ENCODE measurements at regions not wholly inside any gene's neighbourhood (a gene's known extent, or its start where the extent isn't known, plus 50 kb on each side); places are given as distances from the start of the nearest gene placed in this dataset.
"Not testable (repeated sequence)": the region's sequence is repeated elsewhere in the genome, so short reads cannot be mapped to it uniquely, and the experiment has no call there.

DNA sequence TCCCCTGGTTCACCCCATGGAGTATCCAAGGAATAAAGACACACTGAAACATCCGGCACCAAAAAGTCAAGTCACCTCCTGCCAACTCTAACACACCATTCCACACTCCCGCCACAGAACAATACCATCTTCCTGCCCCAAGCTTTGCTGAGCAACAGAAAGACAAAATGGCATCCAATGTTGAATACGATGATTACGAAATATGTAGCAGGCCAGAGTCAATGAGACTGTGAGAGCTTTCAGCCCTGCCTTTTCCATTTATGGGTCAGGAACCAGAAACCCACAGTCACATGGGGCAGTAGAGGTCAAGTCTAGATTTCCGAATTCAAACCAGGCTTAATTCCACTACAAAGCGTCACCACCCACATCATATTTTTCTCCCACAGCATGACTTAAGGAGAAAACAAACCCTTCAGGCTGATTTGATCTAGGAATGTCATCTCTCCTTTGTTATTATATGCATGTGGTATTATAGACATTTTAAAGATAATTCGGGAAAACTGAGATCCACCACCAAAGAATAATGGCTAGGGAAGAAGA is 249.8 kb downstream of the SETD4 start:
- DNase-seq (ENCODE audit: low read depth in 2 of 3, low spot score in 2 of 3): no peak

DNA sequence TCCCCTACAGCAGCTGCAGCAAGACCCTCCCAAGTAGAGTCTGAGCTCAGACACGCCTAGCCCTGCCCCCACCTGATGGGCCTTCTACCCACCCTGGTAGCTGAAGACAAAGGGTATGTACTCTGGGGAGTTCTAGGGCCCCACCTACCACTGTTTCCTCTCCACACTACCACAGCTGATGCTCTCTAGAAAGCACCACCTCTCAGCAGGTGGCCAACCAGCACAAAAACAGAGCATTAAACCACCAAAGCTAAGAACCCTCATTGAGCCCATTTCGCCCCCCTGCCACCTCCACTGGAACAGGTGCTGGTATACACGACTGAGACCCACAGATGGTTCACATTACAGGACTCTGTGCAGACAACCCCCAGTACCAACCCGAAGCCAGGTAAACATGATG is 258.9 kb downstream of the SETD4 start:
- DNase-seq (ENCODE audit: low read depth in 2 of 3, low spot score in 2 of 3): no peak

DNA sequence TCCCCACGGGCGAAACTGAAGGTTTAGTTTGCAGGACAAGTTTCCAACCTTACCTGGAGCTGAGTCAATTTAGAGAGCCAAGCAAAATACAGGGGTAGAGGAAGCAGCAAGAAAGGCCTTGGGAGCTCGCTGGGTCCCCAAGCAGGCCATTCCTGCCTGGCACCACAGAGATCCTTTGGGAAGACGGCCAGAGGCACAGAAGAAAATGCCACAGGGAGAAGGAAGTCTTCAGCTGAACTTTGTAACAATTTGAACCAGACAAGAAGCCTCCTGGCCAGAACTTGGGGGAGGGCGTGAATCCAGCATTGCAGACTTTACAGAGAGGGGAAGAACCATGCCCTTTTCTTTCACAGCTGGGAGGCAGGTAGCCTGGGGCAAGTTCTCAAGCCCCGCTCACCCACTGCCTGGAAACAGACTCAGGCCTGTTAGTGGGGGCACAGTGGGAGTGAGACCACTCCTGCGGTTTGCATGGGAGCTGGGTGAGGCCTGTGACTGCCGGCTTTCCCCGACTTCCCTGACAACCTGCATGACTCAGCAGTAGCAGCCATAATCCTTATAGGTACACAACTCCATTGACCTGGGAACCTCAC is 259.4 kb downstream of the SETD4 start:
- not testable (repeated sequence) for DNase-seq (ENCODE audit: low read depth in 2 of 3, low spot score in 2 of 3)

DNA sequence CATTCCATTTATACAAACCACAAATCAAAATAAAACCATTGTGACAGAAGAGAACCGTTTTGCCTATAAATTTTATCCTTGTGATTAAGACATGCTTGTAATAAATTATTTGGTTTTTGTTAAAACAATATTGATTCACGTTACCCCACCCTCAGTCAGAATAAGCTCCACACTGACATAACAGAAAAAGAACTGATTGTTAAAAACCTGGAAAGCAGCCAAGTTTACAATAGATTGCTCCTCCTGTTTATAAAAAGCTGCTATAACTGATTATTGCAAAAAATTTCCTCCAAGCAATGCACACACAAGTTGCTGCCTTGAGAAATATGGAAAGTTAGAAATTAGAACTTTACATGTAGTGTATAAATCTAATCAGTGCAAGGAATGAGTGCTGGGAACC is 263.5 kb downstream of the SETD4 start:
- DNase-seq (ENCODE audit: low read depth in 2 of 3, low spot score in 2 of 3): no peak

DNA sequence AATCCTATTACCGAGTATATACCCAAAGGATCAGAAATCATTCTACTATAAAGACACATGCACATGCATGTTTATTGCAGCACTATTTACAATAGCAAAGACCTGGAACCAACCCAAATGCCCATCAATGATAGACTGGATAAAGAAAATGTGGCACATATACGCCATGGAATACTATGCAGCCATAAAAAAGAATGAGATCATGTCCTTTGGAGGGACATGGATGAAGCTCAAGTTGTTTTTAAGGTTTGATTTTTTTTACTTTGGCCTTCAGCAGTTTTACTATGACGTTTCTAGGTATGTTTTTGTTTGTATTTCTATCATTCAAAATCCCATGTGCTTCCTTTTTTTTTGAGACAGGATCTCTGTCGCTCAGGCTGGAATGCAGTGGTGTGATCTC is 265.8 kb downstream of the SETD4 start:
- DNase-seq (ENCODE audit: low read depth in 2 of 3, low spot score in 2 of 3): not testable (repeated sequence)

DNA sequence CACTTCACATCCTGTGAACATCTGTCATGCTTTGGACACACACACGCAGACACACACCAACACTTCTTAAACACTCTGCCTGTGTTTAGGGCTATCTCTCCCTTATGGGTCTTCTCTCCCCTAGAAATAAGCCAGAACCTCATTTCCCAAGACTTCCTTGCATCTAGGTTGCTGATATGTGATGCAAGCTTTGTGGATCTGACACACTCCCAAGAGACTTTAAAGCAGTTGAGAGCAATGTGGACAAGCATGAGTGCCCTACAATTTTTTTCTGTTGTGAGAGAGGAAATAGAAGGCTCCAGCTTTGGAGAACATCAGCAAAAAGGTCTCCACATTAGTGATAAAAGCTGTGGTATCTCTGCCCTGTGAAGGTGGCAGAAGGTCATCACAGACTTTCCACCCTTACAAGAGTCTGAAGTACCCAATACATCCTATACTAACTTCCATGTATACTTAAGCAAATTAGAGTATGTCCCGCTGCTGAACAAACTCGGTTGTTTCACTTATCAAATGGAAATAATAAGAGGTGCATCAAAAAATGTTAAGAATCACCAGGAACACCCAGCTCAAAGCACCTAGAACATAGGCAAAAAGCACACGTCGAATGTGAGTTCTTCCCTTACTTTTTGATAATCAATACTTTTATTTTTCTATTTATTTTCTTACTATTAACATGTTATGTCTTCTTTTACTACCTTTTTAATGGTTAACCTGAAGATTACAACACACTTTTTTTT is 267.6 kb downstream of the SETD4 start:
- no peak for DNase-seq (ENCODE audit: low read depth in 2 of 3, low spot score in 2 of 3)

DNA sequence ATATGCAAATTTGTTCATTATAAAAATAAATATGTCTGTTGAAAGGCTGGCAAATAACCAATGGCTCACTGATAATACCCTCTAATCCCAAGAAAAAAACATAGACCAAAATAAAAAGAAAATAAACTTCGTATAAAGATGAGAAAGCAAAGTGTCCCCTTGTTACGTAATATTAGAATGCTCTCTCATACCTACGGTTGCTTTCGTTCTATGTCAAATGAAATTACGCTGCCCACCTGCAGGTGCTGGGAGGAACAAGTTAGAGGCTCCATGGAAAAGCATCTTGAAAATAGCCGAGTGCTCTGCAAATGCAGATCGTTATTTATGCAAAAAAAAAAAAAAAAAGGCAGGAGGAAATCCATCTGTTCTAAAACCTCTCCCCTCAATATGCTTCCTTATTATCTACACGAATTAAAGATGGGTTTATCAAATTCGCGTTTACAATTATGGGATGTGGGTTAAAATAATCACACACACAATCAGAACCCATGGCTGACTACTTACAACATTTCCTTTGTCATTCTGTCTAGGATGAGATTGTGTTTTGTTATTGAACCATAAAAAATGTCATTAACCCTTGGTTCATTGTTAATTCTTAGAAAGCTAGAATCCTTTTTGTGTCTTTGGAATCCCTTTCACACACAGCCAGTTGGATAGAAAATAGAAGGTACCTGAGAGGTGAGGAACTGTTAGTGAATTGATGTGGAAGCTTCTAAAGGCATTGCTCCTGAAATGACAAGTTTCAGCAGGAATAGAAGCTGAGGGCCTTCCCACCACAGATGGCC is 268.6 kb downstream of the SETD4 start:
- DNase-seq (ENCODE audit: low read depth in 2 of 3, low spot score in 2 of 3): no peak

DNA sequence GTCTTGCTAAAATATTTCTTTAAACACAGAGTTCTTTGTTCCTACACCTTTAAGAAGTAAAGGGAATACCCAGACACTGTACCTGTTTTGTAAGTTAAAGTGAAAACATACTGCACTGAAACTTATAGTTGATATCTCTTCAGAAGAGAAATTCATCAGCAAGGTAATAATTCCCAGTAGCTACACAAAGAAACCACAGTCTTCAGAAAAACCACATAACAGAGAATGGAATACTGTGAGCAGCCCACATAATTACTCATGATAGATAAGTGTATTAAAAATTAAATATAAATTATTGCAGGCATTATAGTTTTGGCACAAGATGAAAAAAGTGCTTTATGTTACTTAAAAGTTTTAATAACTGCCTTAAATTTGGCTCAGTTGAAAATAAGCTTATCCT is 276.6 kb downstream of the SETD4 start:
- DNase-seq (ENCODE audit: low read depth in 2 of 3, low spot score in 2 of 3): no peak

DNA sequence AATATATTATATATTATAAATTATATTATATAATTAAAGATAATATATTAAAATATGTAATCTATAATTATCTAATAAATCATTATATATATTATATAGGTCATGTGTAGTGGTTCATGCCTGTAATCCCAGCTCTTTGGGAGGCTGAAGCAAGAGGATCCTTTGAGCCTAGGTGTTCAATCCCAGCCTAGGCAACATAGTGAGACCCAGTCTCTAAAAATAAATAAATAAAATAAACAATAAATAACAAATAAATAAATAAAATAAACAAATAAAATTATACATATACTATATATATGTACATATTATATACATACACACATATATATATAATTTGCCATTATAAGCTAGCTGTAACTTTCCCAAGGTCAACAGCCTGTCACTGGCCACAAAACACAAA is 277.7 kb downstream of the SETD4 start:
- no peak for DNase-seq (ENCODE audit: low read depth in 2 of 3, low spot score in 2 of 3)

DNA sequence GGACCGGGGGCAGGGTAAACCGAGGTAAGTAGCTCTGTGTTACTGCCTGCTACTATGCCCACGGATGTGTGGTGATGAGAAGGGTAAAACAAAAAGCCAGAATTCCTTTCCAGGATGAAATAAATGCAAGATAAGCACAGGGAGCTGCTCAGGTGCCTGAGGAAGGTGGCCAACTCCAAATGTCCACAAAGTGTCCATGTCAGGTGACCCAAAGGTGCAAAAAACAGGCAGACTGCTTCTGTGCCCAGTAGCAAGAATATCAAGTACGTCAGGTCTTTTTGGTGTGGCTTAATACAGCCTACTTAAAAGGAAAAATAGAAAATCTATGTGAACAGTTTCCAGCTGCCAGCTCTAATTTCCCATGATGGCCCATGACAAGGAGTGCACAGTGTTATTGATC is 279.3 kb downstream of the SETD4 start:
- no peak for DNase-seq (ENCODE audit: low read depth in 2 of 3, low spot score in 2 of 3)

DNA sequence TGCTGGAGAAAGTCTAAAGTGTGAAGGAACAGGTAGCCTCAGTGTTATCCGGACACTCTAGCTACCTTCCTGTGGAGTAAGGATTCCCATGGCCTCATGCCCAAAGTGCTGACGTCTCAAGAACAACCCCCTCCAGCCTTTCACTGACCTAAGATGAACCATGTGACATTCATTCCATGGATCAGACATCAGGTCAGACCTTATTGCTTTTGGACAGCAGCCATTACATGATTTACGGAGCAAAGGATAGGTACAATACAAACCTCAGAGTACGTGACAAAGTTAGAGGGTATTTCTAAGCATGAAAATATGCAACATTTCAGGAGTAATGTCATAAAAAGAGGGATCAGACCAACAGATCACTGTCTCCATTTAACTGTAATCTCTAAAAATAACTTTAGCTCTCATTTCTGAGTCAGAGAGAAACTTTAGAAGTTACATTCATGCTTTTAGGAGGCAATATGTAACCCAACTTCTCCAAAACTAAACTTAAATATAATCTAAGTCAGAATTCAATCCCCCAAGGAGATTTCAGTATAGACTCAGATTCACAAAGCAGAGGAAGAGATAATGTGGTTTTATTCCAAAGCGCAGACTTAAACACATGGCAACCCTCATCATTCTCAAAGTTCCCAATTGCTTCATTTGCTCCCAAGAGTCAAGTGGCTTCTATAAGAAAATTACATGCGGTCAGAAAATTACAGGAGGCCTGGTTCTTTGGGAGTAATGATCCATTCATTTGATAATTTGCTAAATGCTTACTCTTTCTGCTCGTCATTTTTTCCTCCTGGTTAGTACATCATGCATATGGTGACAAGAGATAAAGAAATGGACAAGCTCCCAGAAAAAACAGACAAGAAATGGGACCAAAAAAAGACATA is 280.4 kb downstream of the SETD4 start:
- no peak for DNase-seq (ENCODE audit: low read depth in 2 of 3, low spot score in 2 of 3)

DNA sequence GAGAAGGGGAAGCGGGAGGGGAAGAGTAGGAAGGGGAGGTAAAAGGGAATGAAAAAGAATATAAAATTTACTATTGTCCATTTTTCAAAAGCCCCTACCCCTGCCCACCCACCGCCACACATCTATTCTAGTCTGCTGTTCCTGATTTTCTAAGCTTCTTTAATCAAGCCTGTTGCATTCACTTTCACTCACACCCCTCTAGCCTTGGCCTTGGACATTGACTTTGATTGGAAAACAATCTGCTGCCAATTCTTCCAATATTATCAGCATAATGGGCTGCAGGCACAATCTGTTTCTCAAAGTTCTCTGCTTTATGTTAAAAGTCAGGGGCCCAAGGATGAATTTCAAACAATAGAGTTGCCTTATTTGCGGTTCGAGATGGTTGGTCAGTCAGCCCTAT is 281.2 kb downstream of the SETD4 start:
- no peak for DNase-seq (ENCODE audit: low read depth in 2 of 3, low spot score in 2 of 3)

DNA sequence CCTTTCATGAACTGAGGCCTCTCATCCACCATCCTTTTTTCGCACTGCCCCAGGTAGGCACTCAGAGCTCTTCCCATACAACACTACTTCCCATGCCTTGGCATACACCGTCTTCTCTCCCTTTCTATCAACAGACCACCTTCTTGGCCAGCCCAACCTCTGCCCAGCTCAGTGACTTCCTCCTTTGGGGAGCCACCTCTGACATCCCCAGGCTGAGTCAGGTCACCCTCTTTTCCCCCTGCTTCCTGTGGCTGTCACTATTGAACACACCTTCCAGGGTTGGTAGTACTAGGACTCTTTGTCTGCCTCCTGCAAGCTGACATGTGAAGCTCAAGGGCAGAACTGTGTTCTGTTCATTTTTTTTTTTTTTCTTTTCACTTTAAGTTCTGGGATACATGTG is 283.2 kb downstream of the SETD4 start:
- DNase-seq (ENCODE audit: low read depth in 2 of 3, low spot score in 2 of 3): no peak

DNA sequence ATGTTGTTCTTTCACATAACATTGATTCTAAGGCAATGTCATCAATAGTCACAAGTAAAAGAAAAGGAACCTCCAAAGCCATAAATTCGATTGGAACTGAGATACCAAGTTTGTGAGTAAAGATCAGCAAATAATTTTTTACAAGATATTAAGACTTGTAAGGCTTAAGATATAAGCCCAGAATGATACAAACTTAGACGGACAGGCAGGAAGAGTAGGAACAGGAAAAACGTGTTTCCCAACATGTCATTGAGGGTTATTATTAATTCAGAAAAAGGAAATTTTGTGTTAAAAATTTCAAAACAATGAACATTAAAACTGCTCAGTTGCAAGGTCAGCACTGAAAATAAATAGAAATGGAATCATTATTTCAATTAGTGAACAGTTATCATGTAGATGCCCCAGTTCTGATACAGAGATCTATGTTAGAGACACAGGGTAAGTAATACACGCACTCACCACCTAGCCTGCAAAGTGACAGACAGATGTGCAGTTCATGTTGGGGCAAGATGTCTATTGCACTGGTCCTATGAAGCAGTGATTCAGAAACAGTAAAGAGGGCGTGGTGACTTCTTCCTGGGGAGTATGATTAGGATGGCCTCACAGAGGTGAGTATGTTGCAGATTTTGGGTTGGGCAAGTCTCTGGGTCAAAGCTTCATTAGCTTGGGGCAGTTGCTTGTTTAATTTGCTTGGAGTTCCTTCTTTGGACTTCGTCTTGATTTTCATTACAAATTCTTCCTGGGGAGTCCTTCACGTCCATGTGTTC is 284.4 kb downstream of the SETD4 start:
- DNase-seq (ENCODE audit: low read depth in 2 of 3, low spot score in 2 of 3): no peak

DNA sequence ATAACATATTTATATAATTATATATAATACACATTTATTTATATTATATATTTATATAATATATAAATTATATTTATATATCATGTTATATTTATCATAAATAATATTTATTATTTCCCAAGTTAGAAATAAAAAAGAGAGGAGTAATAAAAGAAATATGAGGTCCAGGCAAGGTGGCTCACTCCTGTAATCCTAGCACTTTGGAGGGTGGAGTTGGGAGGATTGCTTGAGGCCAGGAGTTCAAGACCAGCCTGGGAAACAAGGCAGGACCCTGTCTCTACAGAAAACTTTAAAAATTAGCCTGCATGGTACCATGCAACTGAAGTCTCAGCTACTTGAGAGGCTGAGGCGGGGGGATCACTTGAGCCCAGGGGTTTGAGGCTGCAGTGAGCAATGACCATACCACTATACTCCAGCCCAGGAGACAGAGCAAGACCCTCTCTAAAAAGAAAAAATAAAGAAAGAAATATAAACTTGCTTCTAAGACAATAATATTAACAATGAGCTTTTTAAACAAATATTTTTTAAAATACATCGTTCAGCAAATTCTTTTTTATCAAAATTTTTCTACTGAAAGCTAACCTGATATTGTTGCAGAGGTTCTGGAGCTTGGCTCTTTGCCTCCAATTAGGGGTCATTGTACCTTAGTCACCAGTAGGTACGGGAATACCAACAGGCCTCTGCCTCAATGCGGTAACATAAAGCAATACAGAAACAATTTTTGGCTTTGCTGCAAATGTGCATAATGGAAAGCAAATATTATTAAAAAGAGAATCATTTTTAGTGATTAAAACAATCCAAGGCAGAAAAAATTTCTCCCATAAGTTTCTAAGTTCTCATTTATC is 290.0 kb downstream of the SETD4 start:
- DNase-seq (ENCODE audit: low read depth in 2 of 3, low spot score in 2 of 3): no peak

DNA sequence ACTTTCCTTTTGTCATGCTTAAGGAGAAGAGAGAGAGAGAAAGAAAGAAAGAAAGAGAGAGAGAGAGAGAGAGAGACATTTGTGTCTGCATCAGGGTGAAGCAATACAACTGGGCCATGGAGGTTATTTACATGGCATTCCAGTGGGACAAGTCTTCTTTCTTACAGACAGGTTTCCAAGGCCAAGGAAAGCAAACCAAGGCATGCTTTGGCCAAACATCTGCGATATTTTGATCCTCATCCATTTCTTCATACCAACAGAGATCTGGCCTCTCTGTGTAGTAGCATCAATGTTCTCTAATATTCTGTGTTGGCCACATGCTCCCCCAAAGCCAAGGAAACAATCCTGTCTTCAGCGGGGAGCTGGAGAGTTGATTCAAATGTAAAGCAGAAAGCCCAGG is 292.1 kb downstream of the SETD4 start:
- DNase-seq (ENCODE audit: low read depth in 2 of 3, low spot score in 2 of 3): no peak

DNA sequence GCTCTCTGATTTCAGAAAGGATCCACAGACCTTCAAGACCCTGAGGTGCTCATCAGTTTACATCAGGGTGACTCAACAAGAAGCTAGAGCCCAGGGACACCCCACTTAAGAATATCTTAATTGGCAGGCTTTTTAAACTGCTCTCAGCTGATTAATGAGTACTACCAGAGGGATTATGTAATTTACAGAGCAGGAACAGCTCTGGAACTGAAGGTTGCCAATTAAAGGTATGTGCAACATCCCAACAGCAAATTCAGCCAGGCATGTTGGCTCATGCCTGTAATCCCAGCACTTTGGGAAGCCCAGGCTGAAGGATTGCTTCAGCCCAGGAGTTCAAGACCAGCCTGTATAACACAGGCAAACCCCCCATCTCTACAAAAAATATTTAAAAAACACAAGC is 295.7 kb downstream of the SETD4 start:
- no peak for DNase-seq (ENCODE audit: low read depth in 2 of 3, low spot score in 2 of 3)

DNA sequence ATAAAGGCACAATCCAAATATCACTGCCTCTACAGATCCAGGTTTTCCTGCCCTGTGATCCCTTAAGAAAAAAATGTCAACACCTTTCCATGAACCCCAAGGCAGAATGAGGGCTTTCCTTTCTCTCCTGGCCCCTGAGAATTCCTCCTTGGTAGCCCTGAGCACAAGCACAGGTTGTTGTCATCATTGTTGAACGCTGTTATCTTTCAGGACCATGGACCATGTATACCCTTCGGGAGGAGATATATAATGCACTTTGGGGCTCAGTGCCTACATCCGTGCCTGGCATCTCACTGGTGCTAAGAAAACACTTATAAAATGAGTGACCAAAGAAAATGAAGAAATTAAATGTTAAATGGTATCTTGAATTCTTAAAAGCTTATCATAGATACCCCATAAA is 296.2 kb downstream of the SETD4 start:
- DNase-seq (ENCODE audit: low read depth in 2 of 3, low spot score in 2 of 3): no peak

DNA sequence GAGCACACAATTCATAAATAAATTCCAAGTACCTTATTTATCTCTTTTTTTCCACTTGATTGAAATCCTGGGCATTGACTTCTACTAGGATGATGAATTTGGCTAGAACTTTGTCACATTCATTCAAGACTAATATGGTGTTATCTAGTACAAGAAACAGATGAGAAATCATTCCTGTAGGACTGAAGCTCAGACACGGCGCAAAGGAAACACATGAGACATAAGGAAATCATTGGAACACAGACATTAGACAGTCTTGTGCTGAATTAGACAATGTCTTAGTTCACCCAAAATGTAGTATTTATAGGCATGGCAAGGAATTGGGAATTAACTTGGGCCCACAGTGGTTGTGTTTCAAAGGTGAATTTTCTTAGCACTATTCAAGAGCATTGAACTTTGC is 305.7 kb downstream of the SETD4 start:
- no peak for DNase-seq (ENCODE audit: low read depth in 2 of 3, low spot score in 2 of 3)

DNA sequence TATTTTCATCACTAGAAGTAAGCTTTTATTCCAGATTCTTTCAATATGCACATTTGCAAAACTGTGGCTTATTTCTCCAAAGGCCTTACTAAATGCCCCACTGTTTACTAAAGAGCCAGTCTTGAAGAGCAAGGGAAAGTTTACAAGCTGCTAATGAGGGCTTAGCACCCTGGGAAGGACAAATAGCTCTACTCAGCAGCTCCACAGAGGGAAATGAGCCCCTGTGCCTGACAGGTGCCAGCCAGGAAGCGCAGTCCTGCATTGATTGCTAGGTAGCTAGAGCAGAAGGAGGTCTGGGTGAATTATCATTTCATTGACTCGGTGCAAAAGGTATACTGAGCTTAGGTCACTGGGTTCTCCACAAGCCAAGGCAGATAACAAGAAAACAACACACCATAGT is 307.0 kb downstream of the SETD4 start:
- DNase-seq (ENCODE audit: low read depth in 2 of 3, low spot score in 2 of 3): no peak

Data from activated CD8-positive, alpha-beta memory T cell treated with anti-CD3 and anti-CD28 coated beads for 48 hours (primary cell).